ENCODE measurements at regions not wholly inside any gene's neighbourhood (a gene's known extent, or its start where the extent isn't known, plus 50 kb on each side); places are given as distances from the start of the nearest gene placed in this dataset.

DNA sequence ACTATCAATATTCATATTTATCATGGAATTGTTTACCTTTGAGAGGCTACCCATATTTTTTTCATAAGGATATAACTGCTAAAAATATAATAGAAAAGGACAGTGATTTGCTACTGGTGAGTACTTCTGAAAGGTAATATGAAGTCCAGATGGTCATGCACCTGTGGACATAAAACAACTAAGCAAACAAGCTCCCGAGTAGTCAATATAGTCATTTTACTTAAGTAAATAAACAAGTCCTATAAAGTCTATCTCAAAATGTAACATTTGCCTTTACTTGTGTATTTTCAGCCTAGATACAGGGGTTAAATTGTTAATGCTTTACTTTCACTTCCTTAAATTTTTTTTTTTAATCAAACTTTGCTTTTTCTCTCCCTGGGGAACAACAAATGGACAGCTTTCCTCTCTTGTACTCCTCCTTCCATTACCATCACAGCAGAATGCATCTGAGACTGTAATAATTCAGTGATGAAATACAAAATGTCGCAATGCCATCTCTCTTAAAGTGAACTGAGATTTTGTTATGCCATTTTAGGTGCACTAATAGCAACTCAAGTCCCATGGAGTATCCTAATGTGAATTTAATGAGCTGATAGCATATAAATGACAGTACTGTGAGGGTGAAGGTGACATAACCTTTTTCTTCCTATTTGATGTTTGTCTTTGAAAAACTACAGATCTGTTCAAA is 1325.4 kb upstream of the ZEB2 start:
- no peak for DNase-seq (ENCODE audit: low spot score)

GRCh38 chr2:145841973-145842372 is 1322.1 kb upstream of the ZEB2 start:
- DNase-seq (ENCODE audit: low spot score), result no peak

- DNase-seq (ENCODE audit: low spot score), result no peak
These were observed 1317.1 kb upstream of the ZEB2 start for GRCh38 chr2:145836986-145837385.

DNA sequence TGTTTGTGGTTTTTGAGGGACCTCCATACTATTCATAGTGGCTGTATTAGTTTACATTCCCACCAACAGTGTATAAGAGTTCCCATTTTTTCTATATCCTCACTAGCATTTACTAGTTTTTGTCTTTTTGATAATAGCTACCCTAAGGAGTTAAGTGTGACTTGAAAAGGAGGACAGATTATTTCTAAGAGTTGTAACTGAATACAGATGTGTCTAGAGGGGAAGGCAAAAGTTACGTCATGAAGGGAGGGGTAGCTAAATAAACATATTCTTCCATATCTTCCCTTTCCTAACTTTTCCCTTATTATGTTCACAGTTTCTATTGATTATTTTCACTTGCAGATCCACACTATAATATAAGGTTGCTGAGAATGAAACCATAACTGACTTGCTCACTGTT is 1315.7 kb upstream of the ZEB2 start:
- DNase-seq (ENCODE audit: low spot score), result no peak

DNA sequence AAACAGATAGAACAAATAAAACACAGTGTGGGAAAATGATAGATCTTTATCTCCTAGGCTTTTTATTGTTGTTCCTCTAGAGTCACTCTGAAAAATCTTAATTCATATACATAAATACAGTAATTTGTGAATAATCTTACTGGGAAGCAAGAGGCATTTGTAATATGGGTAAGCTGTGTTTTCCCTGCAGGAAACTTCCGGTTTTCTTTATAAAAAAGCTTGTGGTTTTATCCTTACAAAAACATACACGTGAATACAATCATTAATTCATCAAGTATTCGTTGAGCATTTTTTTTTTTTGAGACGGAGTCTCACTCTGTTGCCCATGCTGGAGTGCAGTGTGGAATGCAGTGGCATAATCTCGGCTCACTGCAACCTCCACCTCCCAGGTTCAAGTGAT is 1312.8 kb upstream of the ZEB2 start:
- DNase-seq (ENCODE audit: low spot score), result no peak

DNA sequence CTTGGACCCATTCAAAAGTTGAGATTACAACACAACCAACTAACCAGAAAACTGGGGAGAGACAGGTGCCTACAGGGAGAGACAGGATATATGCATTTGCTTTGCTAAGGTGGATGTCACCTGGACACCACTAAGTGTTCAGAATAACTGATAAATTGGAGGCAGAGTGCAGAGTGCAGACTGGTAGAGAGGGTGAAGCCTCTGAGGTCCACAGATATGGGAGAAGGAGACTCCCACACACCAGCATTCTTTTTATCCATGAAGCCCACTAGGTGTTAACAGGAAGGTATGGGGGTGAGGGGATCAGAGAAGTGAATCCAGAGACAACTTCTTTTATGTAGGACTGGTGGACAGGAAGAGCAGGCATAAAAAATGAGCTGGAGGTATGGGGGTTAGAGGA is 1310.0 kb upstream of the ZEB2 start:
- no peak for DNase-seq (ENCODE audit: low spot score)

DNA sequence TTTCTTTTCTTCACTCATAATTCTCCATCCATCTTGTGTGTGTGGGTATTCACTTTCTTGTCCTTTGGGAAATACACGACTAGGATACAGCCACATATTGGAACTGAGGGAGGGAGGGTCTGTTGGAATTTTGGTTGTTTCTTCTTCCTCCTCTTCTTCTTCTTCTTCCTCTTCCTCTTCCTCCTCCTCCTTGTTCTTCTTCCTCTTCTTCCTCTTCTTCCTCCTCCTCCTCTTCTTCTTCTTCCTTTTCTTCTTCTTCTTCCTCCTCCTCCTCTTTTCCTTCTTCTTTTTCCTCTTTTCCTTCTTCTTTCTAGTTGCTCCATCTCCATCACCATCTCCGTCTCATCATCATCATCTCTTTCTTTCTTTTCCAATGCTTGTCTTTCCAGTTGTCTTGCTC is 1307.3 kb upstream of the ZEB2 start:
- DNase-seq (ENCODE audit: low spot score), result no peak

DNA sequence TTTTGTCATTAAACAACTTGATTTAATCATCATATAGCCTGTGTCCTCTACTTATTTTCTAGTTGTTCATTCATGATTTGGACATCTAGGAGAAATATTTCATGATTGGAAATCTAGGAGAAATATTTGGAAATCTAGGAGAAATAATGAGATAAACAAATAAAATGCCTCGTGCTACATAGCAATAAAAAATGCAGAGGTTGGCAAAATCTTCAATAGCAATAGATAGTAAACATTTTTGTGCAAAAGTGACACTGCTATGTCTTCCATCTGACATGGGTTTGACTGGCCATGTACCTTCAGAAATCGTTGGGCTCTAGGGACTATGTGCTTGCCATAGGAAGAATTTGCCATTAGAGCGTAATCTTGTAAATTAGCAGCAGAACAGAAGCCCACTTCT is 1304.5 kb upstream of the ZEB2 start:
- DNase-seq (ENCODE audit: low spot score), result no peak

DNA sequence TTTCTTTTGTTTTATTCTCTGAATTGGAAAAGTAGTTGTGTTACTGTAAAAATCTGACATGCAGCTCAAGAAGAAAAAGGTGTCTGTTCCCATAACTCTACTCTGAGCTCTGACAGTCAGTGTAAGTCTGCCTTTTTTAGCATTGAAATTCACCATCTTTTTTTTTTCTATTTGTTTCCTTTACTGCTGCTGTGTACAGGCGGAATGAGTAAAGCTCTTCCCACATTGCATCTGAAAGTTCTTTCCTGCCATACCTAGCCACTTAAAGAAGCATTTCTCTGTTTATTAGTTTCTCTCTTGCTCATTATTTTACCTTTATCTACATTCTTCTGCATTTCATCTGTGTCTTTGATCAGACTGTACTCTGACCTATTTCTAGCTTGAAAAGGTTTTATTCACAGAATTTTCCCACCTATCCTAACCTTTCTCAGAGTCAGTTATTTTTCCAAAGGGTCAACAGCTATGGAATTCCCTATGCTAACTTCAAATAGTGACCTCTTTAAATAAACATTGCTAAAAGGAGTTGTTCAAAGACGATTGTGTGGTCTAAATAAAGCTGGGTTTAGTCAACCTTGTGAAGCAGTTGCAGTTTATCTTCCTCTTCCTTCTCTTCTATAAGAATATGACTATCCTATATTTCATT is 1303.1 kb upstream of the ZEB2 start:
- DNase-seq (ENCODE audit: low spot score), result no peak

- DNase-seq (ENCODE audit: low spot score), result no peak
These were observed 1300.7 kb upstream of the ZEB2 start for GRCh38 chr2:145820651-145821050.

DNA sequence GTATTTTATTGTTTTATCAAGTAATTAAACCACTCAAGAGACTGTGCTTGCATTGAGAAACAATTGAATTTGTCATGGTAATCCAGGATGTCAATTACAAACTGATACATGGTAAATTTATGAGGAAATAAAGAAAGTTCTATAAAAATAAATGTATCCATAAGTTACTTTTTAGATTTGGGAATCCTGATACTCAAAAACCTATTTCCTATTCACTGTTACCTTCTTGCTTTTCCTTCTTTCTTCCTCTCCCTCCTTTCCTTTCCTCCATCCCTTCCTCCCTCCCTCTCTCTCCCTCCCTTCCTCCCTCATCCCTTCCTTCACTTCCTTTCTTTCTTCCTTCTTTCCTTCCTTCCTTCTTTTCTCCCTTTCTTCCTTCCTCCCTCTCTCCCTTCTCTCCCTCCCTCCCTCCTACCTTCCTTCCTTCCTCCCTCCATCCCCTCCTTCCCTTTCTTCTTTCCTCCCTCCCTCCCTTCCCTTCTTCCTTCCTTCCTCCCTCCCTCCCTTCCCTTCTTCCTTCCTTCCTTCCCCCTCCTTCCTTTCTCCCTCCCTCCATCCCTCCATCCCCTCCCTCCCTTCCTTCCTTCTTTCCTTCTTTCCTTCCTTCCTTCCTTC is 1299.1 kb upstream of the ZEB2 start:
- no peak for DNase-seq (ENCODE audit: low spot score)

DNA sequence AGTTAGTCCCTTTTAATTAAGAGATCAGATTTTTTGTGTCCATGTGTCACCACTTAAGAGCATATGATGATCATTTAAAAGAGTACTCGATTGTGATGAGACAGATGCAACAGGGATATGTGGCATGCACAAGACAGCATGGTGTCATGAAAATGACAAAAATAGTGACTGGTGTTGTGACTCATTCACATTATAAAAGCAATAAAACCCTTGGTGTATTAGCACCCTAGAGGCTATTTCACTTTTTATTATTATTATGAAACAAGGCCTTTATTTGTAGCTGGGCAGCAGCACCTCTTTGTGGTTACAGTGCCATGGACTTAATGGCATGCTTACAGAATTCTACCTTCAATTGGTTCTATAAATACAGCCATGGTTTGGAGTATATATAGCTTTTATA is 1296.0 kb upstream of the ZEB2 start:
- DNase-seq (ENCODE audit: low spot score), result no peak

DNA sequence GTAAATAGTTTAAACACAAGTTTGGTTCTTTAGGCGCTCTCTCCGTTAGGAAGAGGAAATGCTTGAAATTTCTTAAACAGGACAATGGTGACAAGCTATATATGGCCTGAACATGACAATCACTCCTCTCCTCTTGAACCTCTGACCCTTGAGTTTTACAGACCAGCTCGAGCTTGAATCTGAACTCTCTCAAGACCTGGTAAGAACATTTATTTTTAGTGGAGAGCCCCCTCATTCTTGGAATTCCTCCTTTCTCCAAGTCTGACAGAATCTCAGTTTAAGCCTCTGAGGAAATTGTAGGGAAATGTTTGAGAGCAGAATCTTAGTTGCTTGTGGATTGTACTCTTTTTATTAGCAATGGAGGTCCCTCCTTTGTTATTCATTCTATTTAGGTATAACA is 1293.6 kb upstream of the ZEB2 start:
- DNase-seq (ENCODE audit: low spot score), result no peak

- DNase-seq (ENCODE audit: low spot score), result no peak
These were observed 1292.2 kb upstream of the ZEB2 start for GRCh38 chr2:145812165-145812554.

GRCh38 chr2:145811276-145812164 is 1291.6 kb upstream of the ZEB2 start:
- DNase-seq (ENCODE audit: low spot score), result no peak

- no peak for DNase-seq (ENCODE audit: low spot score)
These were observed 1288.0 kb upstream of the ZEB2 start for GRCh38 chr2:145807968-145808367.

DNA sequence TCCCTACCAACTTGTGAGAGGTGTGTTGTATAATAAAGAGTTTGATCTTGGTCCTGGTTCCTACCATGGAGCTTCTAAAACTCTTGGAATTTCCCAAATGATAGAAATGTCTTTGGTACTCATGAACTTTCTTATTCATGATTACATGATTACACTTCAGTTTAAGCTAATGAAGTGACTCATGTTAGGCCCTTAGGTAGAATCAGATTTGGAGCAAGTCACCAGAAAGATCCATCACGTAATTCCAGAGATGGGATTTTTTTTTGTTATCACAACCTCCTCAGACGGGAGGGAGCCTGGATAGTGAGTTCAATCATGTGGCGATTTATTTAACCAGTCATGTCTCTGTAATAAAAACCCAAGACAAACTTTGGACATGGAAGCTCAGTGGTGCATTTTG is 1287.6 kb upstream of the ZEB2 start:
- no peak for DNase-seq (ENCODE audit: low spot score)

DNA sequence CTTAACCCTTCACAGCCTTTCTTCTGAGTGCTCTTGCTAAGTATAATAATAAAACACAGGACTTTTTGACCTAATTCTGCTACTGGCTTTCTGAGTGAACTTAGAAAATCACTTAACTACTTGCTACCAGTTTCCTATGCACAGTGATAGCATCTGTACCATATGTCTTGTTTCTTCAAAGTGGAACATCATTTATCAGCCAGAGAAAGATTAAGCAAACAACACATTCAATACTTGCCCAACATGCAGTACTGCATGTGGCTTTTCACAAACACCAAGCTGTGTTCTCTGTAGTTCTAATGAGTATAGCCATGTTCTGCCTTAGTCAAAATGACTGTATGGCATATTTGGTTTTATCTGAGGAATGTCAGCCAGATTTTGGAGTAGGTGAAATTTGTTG is 1286.6 kb upstream of the ZEB2 start:
- DNase-seq (ENCODE audit: low spot score), result no peak

GRCh38 chr2:145802133-145802532 is 1282.2 kb upstream of the ZEB2 start:
- DNase-seq (ENCODE audit: low spot score), result no peak

DNA sequence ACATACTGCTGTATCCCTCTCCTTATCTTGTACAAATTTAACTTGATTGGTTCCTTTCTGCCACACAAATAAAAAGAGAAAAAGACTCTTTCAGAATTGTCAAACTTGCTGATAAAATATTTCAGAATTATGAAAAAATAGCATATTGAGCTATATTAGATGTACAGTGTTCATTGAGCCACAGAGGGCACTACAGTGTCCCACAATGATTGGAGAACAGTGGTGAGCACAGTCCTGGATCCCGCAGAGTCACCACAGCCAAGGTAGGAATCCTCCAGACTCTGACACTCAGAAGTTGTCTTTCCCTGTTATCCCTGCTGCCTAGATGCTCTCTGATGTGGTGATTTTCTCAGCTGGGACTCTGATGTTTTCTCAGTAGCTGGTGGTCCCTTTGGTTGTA is 1281.3 kb upstream of the ZEB2 start:
- no peak for DNase-seq (ENCODE audit: low spot score)

GRCh38 chr2:145800151-145801091 is 1280.5 kb upstream of the ZEB2 start:
- no peak for DNase-seq (ENCODE audit: low spot score)
